HL-60/S4 (cell line): ENCODE measurements at regions not wholly inside any gene's neighbourhood (a gene's known extent, or its start where the extent isn't known, plus 50 kb on each side); places are given as distances from the start of the nearest gene placed in this dataset.
"Not testable (repeated sequence)": the region's sequence is repeated elsewhere in the genome, so short reads cannot be mapped to it uniquely, and the experiment has no call there.

ENCODE experiments used
- in situ Hi-C: fragments of 300-500 bp; cut with MboI; formaldehyde crosslinking; loops from 2 replicates; pipeline ENCODE4 v1.14.3; 2022; ENCODE audit warnings: low sequenced_read_pairs

- in situ Hi-C loops: no loop called here
Measured at GRCh38 chr3:30319713-30320112, 286.7 kb upstream of the TGFBR2 start.

- in situ Hi-C loops: no loop called here
Measured at GRCh38 chr3:30320392-30320791, 286.0 kb upstream of the TGFBR2 start.

- in situ Hi-C loops: no loop called here
Measured at GRCh38 chr3:30321065-30321464, 285.3 kb upstream of the TGFBR2 start.

GRCh38 chr3:30323649-30324048, 282.8 kb upstream of the TGFBR2 start:
- in situ Hi-C loops: not testable (repeated sequence)

- in situ Hi-C loops: no loop called here
Measured at GRCh38 chr3:30324587-30324986, 281.8 kb upstream of the TGFBR2 start.

GRCh38 chr3:30327976-30328375, 278.4 kb upstream of the TGFBR2 start:
- in situ Hi-C loops: not testable (repeated sequence)

- in situ Hi-C loops: not testable (repeated sequence)
Measured at GRCh38 chr3:30328935-30329334, 277.5 kb upstream of the TGFBR2 start.

- in situ Hi-C loops: no loop called here
Measured at GRCh38 chr3:30331519-30331918, 274.9 kb upstream of the TGFBR2 start.

GRCh38 chr3:30332196-30333021, 274.0 kb upstream of the TGFBR2 start:
- in situ Hi-C loops: no loop called here

GRCh38 chr3:30333143-30333542, 273.3 kb upstream of the TGFBR2 start:
- in situ Hi-C loops: no loop called here

GRCh38 chr3:30333903-30334302, 272.5 kb upstream of the TGFBR2 start:
- in situ Hi-C loops: no loop called here

GRCh38 chr3:30340500-30340899, 265.9 kb upstream of the TGFBR2 start:
- in situ Hi-C loops: no loop called here

- in situ Hi-C loops: no loop called here
Measured at GRCh38 chr3:30341079-30341478, 265.3 kb upstream of the TGFBR2 start.

GRCh38 chr3:30341851-30342250, 264.6 kb upstream of the TGFBR2 start:
- in situ Hi-C loops: no loop called here

GRCh38 chr3:30342318-30343060, 263.9 kb upstream of the TGFBR2 start:
- in situ Hi-C loops: no loop called here

GRCh38 chr3:30343067-30343831, 263.2 kb upstream of the TGFBR2 start:
- in situ Hi-C loops: no loop called here

- in situ Hi-C loops: no loop called here
Measured at GRCh38 chr3:30343861-30344260, 262.5 kb upstream of the TGFBR2 start.

GRCh38 chr3:30344288-30344687, 262.1 kb upstream of the TGFBR2 start:
- in situ Hi-C loops: no loop called here

- in situ Hi-C loops: no loop called here
Measured at GRCh38 chr3:30346933-30347320, 259.5 kb upstream of the TGFBR2 start.

- in situ Hi-C loops: no loop called here
Measured at GRCh38 chr3:30347679-30348216, 258.7 kb upstream of the TGFBR2 start.

- in situ Hi-C loops: no loop called here
Measured at GRCh38 chr3:30349507-30349906, 256.9 kb upstream of the TGFBR2 start.
